Stimulated activated CD8-positive, alpha-beta memory T cell treated with anti-CD3 and anti-CD28 coated beads, Interleukin-2, amount 100 ng/mL, for 48 hours (primary cell): ENCODE measurements at regions not wholly inside any gene's neighbourhood (a gene's known extent, or its start where the extent isn't known, plus 50 kb on each side); places are given as distances from the start of the nearest gene placed in this dataset.
"Not testable (repeated sequence)": the region's sequence is repeated elsewhere in the genome, so short reads cannot be mapped to it uniquely, and the experiment has no call there.

Experiments used
- DNase-seq, 2 donors: peaks; one replicate each; pipeline ENCODE4 v3.0.0-alpha.2; 2020; ENCODE audit warnings: low read depth in 2 of 2

DNA sequence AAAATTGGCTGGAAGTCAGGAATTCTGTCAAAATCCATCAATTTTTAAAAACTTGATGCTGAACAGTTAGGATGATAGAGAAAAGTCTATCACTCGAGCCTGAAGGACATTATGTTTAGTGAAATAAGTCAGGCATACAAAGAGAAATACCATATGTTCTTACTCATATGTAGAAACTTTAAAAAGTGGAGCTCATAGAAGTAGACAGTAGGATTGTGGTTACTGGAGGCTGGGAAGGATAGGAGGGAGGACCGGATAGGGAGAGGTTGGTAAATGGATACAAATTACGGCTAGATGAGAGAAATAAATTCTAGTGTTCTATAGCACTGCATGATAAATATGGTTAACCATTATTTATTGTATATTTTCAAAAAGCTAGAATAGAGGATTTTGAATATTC lies 389.5 kb upstream of the RASGRP1 start:
- DNase-seq = no peak

DNA sequence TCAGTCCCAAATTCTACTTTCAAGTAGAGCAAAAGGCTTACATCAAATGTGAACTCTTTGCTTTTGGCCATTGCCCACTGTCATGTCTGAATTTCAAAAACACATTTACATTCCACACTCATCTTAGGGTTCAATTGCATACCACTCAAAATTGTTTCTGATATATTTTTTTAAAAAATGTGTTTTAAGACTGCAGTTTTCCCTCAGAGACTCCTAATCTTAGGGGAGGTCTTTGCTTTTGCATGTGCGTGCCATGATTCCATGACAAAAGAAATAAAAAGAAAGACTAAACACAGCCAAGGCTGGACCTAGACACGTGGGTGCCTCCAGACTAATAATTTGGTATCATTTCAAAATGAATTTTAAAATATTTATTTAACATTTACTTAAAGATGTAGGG lies 396.8 kb upstream of the RASGRP1 start:
- DNase-seq = no peak

DNA sequence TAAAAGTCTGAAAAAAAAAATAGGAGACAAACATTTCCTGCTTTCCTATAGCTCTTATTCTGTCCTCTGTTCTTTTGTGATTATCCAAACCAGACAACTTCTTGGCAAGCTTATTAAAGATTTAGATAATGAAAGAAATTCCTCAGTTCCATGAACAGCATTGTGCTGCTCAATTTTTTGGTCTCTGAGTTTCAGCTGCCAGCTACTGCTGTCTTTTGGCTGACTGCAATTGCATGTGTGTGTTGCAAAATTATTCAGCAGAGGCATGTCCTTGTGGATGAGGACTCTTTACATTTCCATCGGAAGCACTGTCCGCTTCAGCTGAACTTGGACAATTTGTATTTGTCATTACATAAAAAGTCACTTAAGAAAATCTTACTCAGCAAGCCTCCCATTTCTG lies 397.3 kb upstream of the RASGRP1 start:
- DNase-seq = no peak

GRCh38 chr15:38972831-38973230 lies 408.2 kb upstream of the RASGRP1 start:
- no peak for DNase-seq

GRCh38 chr15:38975282-38975990 lies 410.8 kb upstream of the RASGRP1 start:
- DNase-seq = no peak

DNA sequence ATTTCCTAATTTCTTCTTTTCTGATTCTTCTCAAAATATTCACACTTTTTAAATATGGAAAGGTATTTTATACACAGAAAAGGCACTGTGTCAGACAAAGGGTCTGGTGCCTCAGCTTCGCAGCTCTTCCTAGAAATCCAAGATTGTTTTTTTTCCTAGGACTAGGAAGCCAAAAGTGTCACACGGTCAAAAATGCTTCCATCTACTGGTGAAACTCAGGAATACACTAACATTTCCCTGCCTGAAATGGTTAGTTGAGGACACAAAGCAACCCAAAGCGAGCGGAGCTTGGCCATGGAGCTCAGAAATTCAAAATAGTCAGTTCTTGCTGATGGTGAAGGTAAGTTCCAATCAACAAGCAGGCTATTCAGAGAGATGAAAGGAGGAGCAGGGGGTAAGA lies 426.5 kb upstream of the RASGRP1 start:
- DNase-seq = no peak

DNA sequence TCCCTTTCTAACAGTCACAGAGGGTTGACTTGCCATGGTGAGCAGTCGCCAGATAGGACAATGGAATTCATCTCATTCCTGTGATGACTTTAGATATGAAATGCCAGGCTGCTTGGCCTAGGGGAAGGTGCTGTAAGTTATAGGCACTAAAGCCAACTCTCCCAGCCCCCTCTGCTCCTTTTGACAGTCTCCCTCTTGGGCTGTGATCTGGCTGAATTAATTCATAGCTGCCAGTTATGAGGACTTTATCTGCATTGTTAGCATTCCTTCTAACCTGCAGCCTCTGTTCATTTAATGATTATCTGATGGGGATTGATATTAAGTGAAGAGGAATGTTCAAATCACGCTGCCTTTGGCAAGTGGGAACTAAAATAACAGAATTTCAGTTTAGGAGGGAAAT lies 427.1 kb upstream of the RASGRP1 start:
- DNase-seq = no peak

DNA sequence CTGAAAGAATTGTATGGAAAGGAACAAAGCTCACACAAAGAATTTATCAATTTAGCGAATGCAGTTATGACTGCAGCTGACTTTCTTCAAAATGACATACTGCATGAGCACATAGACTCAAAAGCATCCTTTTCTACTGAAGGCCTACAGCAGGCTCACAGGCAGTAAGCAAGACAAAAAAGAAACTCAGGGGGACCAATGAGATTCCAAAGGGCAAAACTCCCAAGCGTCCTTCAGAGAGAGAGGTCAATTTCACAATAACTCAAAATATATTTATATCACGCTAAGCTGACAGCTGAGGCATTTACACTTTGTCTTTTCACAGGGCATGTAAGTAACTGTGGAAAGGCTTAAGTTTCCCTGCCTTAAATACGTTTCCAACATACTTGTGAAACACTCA lies 427.9 kb upstream of the RASGRP1 start:
- no peak for DNase-seq

GRCh38 chr15:38992930-38993329 lies 428.3 kb upstream of the RASGRP1 start:
- no peak for DNase-seq

DNA sequence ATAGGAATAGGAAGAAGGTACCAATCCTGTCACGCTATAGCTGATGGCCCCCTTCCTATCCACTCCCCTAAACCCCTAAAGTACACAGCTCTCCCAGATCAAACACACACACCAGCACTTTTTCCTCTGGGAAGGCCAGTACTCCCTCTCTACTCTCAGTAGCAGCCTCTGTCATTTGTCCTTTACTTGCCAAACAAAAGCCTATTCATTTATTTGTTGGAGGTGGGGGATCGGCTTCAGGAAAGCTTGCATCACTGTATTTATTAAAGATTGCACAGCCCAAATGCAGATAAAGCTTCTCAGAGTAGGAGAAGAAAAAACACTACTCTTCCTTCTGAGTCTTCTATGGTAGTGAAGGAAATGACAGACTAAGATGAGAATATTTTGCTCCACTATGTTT lies 429.7 kb upstream of the RASGRP1 start:
- DNase-seq = no peak

DNA sequence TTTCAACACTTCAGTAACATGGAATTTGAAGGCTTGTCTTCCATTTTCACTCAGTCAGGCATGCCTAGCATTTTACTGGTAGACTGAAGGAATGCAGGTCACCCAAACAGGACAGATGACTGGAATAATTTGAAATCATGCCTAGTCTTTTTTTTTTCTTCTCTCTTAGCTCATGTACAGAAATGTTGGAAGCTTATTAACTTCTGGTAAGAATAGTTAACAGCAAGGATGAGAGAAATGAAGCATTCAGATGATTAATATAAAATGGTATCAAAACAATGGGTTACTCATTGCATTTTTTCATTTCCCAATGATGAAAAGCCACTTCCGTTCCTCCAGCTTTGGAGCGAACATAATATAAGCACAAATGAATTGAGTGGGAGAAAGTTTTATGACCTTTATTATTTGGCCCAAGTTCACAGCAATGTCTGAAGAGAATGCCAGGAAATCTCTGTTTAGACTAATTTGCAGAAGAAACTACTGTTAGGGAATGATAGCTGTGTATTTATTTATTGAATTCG lies 431.6 kb upstream of the RASGRP1 start:
- no peak for DNase-seq

- DNase-seq = no peak
Observed at GRCh38 chr15:38997841-38998240, 433.2 kb upstream of the RASGRP1 start.

GRCh38 chr15:39000008-39000734 lies 435.6 kb upstream of the RASGRP1 start:
- DNase-seq = no peak

GRCh38 chr15:39009740-39010139 lies 445.1 kb upstream of the RASGRP1 start:
- DNase-seq = no peak

- not testable (repeated sequence) for DNase-seq
Observed at GRCh38 chr15:39011066-39011465, 446.5 kb upstream of the RASGRP1 start.

- no peak for DNase-seq
Observed at GRCh38 chr15:39013262-39013661, 448.6 kb upstream of the RASGRP1 start.

GRCh38 chr15:39014682-39015081 lies 450.1 kb upstream of the RASGRP1 start:
- DNase-seq = no peak

GRCh38 chr15:39016706-39017105 lies 452.1 kb upstream of the RASGRP1 start:
- DNase-seq = no peak

DNA sequence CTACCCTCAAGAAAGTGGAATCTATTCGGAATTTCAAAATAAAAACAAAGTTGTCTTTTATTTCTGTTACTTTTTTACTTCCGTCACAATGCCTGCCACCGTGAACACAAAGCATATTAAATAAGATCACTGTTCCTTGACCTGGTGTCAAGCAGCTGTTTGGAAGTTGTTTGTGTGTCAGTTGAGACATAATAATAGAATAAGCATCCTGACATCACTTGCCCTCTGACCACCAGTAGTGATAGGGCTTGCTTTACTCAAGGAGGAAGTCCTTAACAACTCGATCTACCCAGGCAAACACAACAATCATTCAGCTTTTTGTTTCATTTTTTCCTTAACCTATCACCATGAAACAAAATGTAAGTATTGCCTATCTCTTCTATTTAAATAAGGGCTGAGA lies 454.4 kb upstream of the RASGRP1 start:
- DNase-seq = no peak

DNA sequence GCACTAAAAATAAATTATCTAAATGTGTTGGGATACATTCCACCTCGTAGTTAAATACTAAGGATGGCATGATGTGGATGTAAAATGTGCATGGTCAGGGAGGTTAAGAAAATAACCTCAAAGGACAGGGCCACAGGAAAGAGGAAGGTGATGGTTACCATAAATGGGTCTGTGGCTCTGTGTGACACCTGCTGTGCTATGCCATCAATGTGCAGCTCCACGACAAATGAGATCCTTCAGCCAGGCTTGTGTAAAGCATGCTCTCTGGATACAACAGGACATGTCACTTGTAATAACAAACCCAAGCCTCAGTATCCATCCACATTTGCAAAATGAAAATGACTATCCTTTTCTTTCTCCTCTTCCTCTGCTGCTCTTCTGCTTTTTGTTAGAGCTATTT lies 456.7 kb upstream of the RASGRP1 start:
- DNase-seq = no peak

GRCh38 chr15:39022532-39023305 lies 458.1 kb upstream of the RASGRP1 start:
- no peak for DNase-seq

DNA sequence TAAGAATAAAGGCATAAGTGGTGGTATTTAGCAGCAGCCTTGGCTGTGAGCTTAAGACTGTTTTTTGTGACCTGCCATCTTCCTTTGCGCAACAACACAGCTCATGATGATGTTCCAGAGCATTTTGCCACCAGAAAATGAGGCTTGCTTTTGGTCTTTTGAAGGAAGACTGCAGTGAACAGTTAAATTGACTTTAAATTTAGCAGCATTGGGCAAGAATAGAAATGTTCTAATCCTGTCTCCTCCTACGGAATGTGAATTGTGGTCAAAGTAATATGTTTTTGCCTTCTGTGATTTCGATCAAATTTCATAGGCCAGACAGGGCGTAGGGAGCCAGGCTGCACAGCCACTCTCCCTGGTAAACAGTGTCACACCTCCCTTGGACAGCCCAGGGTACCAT lies 460.7 kb upstream of the RASGRP1 start:
- DNase-seq = no peak

- DNase-seq = no peak
Observed at GRCh38 chr15:39025881-39026280, 461.3 kb upstream of the RASGRP1 start.
